Gastrocnemius medialis (tissue), 4 donors: ENCODE measurements at regions not wholly inside any gene's neighbourhood (a gene's known extent, or its start where the extent isn't known, plus 50 kb on each side); places are given as distances from the start of the nearest gene placed in this dataset.

ENCODE experiments used
- ATAC-seq, 2 donors: fragments of 150-250 bp; one replicate each; pipeline ENCODE4 v1.9.1; 2016
- DNase-seq, 2 donors: peaks; one replicate each; pipeline ENCODE4 v3.0.0-alpha.2; 2019
- H3K27ac ChIP-seq, 4 donors: fragments of 200-600 bp; sonication (generic); 1 replicate in 1 of 4; 2 replicates in 3 of 4; pipeline ENCODE4 v1.5.1; 2016 to 2018; ENCODE audit warnings: mild to moderate bottlenecking in 2 of 4, moderate library complexity in 1 of 4
- H3K27me3 ChIP-seq, 3 donors: fragments of 200-600 bp; sonication (generic) in 2 of 3; 1 replicate in 1 of 3; 2 replicates in 2 of 3; pipeline versions ENCODE4 v1.5.1 to v1.6.0; 2016 to 2019; ENCODE audit warnings: mild to moderate bottlenecking in 1 of 3, moderate library complexity in 1 of 3
- H3K36me3 ChIP-seq, 2 donors: fragments of 200-600 bp; sonication (generic) in 1 of 2; one replicate each; pipeline ENCODE4 v1.5.1; 2017 to 2018
- H3K4me1 ChIP-seq, 2 donors: fragments of 200-600 bp; sonication (generic) in 1 of 2; one replicate each; pipeline ENCODE4 v1.5.1; 2016 to 2017; ENCODE audit warnings: mild to moderate bottlenecking in 2 of 2
- H3K4me3 ChIP-seq, 4 donors: fragments of 200-600 bp; sonication (generic) in 3 of 4; 1 replicate in 1 of 4; 2 replicates in 3 of 4; pipeline ENCODE4 v1.5.1; 2016 to 2019; ENCODE audit warnings: mild to moderate bottlenecking in 2 of 4
- H3K9me3 ChIP-seq, 3 donors: fragments of 200-600 bp; sonication (generic) in 2 of 3; 1 replicate in 1 of 3; 2 replicates in 2 of 3; pipeline ENCODE4 v1.5.1; 2016 to 2019
- CTCF ChIP-seq, 5 experiments: fragments of 450-650 bp in 3 of 5; fragments of 200-600 bp in 2 of 5; sonication (generic) in 2 of 5; IDR thresholded peaks in 4 of 5; conservative IDR thresholded peaks in 1 of 5; 1 replicate in 4 of 5; 2 replicates in 1 of 5; pipeline ENCODE4 v1.5.1; 2016 to 2019; ENCODE audit warnings: antibody characterized with exemption in 5 of 5, mild to moderate bottlenecking in 3 of 5, moderate library complexity in 3 of 5
- POLR2A ChIP-seq, 2 donors: fragments of 450-650 bp; IDR thresholded peaks; one replicate each; pipeline ENCODE4 v1.6.1; 2017; ENCODE audit warnings: antibody characterized with exemption in 2 of 2, mild to moderate bottlenecking in 2 of 2, moderate library complexity in 2 of 2
- in situ Hi-C, 4 donors: fragments of 200-750 bp; cut with MboI; loops; one replicate each; pipeline versions ENCODE4 v1.15.0 to v1.8.0; 2017; ENCODE audit warnings: low sequenced_read_pairs in 4 of 4
- intact Hi-C: fragments of 100-400 bp; cut with DNase I; formaldehyde crosslinking; loops from one replicate; pipeline ENCODE4 v1.15.1; 2023; ENCODE audit warnings: low total_unique reads

GRCh38 chrY:17038439-17038838, 841.6 kb downstream of the CDY2B start:
- intact Hi-C loops (no loop called here), in situ Hi-C loops (no loop called here)
- no peak for TF ChIP-seq CTCF (IDR thresholded peaks at IDR 0.05 in 4 of 5, conservative IDR thresholded peaks at IDR 0.05 in 1 of 5)
- TF ChIP-seq POLR2A (IDR thresholded peaks at IDR 0.05): no peak

DNA sequence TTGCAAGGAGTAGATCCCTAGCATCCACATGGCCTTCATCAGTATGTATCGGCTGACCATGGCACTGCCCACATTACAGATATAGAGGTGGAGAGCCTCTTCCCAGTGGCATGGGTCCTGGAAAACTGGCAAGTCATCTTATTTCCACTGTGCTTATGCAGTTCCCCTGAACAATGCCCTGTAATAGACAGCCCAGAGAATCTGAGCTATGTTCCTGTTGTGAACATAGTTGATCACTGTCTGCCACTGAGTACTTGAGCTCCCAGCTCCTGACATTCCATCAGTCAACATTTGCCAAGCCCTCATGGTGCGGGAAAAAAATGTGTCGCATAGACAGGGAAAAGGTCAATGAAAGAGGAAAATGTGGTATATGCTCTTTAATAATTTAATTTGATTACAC, 861.9 kb downstream of the CDY2B start:
- Histone ChIP-seq H3K36me3 (no peaks in the 10 kb centered on the region), H3K27me3 (no peaks in the 10 kb centered on the region), H3K27ac (no peak overlapping the region), H3K9me3 (no peaks in the 10 kb centered on the region), H3K4me3 (no peak overlapping the region), H3K4me1 (no peaks in the 10 kb centered on the region)
- intact Hi-C loops: no loop called here
- DNase-seq (no peak), ATAC-seq (no peak)
- TF ChIP-seq POLR2A (IDR thresholded peaks at IDR 0.05) (no peak), CTCF (IDR thresholded peaks at IDR 0.05 in 4 of 5, conservative IDR thresholded peaks at IDR 0.05 in 1 of 5) (no peak)
- in situ Hi-C loops: no loop called here

More at GRCh38 chrY:17038439-17038838, 841.6 kb downstream of the CDY2B start:
- Histone ChIP-seq H3K4me3 (no peak overlapping the region), H3K27me3 (no peaks in the 10 kb centered on the region), H3K9me3 (no peaks in the 10 kb centered on the region), H3K4me1 (no peaks in the 10 kb centered on the region), H3K36me3 (no peaks in the 10 kb centered on the region), H3K27ac (no peak overlapping the region)
- DNase-seq (no peak), ATAC-seq (no peak)

DNA sequence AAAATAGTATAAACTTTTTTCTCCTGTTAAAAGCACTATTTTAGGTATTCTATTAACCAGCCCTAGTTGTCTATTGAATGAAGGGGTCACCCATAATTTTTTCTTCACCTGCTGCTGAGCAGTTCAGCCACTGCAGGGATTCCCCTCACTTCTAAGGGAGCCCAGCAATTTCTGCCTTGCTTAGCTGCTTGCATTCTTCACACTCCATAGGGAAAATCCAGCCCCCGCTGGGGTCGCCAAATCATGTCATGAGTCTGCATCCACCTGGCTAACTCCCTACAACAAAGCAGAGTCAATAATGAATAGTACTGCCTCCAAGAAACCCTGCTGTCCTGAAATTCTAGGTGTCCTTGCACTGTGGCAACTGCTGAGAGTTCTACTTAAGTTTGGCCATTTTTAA, 886.5 kb downstream of the CDY2B start:
- Histone ChIP-seq H3K4me3 (no peak overlapping the region), H3K36me3 (no peaks in the 10 kb centered on the region), H3K4me1 (no peaks in the 10 kb centered on the region), H3K9me3 (no peaks in the 10 kb centered on the region), H3K27ac (no peak overlapping the region), H3K27me3 (no peaks in the 10 kb centered on the region)
- intact Hi-C loops: no loop called here
- ATAC-seq: no peak
- in situ Hi-C loops: no loop called here
- no peak for DNase-seq
- TF ChIP-seq CTCF (IDR thresholded peaks at IDR 0.05 in 4 of 5, conservative IDR thresholded peaks at IDR 0.05 in 1 of 5) (no peak), POLR2A (IDR thresholded peaks at IDR 0.05) (no peak)

DNA sequence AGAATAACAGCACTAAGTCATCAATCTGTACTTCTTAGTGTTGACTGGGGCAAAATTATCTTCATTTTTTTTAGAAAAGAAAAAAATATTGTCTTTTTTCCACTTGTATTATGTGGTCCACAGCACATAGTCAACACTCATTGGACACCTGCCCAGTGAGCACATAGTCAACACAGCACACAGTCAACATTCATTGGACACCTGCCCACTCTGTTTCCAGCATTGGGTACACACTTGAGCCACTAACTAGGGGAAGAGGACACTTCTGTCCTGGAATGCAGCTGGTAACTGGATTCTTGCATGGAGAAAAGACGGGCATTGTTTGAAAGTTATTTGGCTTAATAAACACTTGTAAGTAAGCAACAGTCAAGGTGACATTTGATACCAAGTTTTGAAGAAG, 898.2 kb downstream of the CDY2B start:
- in situ Hi-C loops (no loop called here), intact Hi-C loops (no loop called here)
- Histone ChIP-seq H3K27me3 (no peaks in the 10 kb centered on the region), H3K27ac (no peak overlapping the region), H3K4me3 (no peak overlapping the region), H3K4me1 (no peaks in the 10 kb centered on the region), H3K9me3 (no peaks in the 10 kb centered on the region), H3K36me3 (no peaks in the 10 kb centered on the region)
- DNase-seq (no peak), ATAC-seq (no peak)
- no peak for TF ChIP-seq CTCF (IDR thresholded peaks at IDR 0.05 in 4 of 5, conservative IDR thresholded peaks at IDR 0.05 in 1 of 5)
- TF ChIP-seq POLR2A (IDR thresholded peaks at IDR 0.05): no peak

- H3K36me3 ChIP-seq: no peaks in the 10 kb centered on the region
- H3K27me3 ChIP-seq: no peaks in the 10 kb centered on the region
- no peak for DNase-seq
- intact Hi-C loops (no loop called here), in situ Hi-C loops (no loop called here)
- H3K27ac ChIP-seq: no peak overlapping the region
- no peaks in the 10 kb centered on the region for H3K9me3 ChIP-seq
- no peaks in the 10 kb centered on the region for H3K4me1 ChIP-seq
- TF ChIP-seq POLR2A (IDR thresholded peaks at IDR 0.05): no peak
- no peak for TF ChIP-seq CTCF (IDR thresholded peaks at IDR 0.05 in 4 of 5, conservative IDR thresholded peaks at IDR 0.05 in 1 of 5)
- ATAC-seq: no peak
- H3K4me3 ChIP-seq: no peak overlapping the region
Measured at GRCh38 chrY:16959071-16959470, 920.9 kb downstream of the CDY2B start.
